Progenitor cell of endocrine pancreas (in vitro differentiated cells): ENCODE measurements at regions not wholly inside any gene's neighbourhood (a gene's known extent, or its start where the extent isn't known, plus 50 kb on each side); places are given as distances from the start of the nearest gene placed in this dataset.

Source experiments
- DNase-seq: peaks from one replicate; pipeline ENCODE4 v3.0.0; 2021; ENCODE audit warnings: low spot score; ENCODE audit not compliant: unreplicated experiment
- H3K27ac Mint-ChIP-seq: 2 replicates; pipeline ENCODE4 v1.8.0; 2021; ENCODE audit warnings: mild to moderate bottlenecking, moderate library complexity, mixed read lengths
- H3K27me3 Mint-ChIP-seq: 2 replicates; pipeline ENCODE4 v1.8.0; 2021; ENCODE audit warnings: mixed read lengths
- H3K36me3 Mint-ChIP-seq: 2 replicates; pipeline ENCODE4 v1.8.0; 2022; ENCODE audit warnings: mixed read lengths; ENCODE audit not compliant: insufficient read depth
- H3K4me1 Mint-ChIP-seq: 2 replicates; pipeline ENCODE4 v1.8.0; 2021; ENCODE audit warnings: low read depth, mixed read lengths
- H3K4me3 Mint-ChIP-seq: 2 replicates; pipeline ENCODE4 v1.8.0; 2021; ENCODE audit warnings: low read depth, mild to moderate bottlenecking, moderate library complexity, mixed read lengths
- H3K9me3 Mint-ChIP-seq: 2 replicates; pipeline ENCODE4 v1.8.0; 2021; ENCODE audit warnings: low read depth, mixed read lengths
- CTCF ChIP-seq: fragments of 200-600 bp; sonication (generic); IDR thresholded peaks from one replicate; pipeline ENCODE4 v1.5.0; 2021; ENCODE audit warnings: antibody characterized with exemption, mild to moderate bottlenecking; ENCODE audit not compliant: unreplicated experiment

GRCh38 chr12:77736219-77736965, 94.3 kb upstream of the NAV3 start:
- Mint-ChIP-seq H3K36me3 (no peaks in the 10 kb centered on the region), H3K27me3 (no peaks in the 10 kb centered on the region), H3K4me1 (no peaks in the 10 kb centered on the region), H3K9me3 (peaks cover 15% of the 10 kb centered on the region), H3K27ac (no peak overlapping the region), H3K4me3 (no peak overlapping the region)
- no peak for TF ChIP-seq CTCF
- DNase-seq = no peak

- DNase-seq = no peak
- Mint-ChIP-seq H3K9me3 (peaks cover 15% of the 10 kb centered on the region), H3K36me3 (no peaks in the 10 kb centered on the region), H3K27ac (no peak overlapping the region), H3K4me1 (no peaks in the 10 kb centered on the region), H3K27me3 (no peaks in the 10 kb centered on the region), H3K4me3 (no peak overlapping the region)
- TF ChIP-seq CTCF = no peak
Measured at GRCh38 chr12:77734214-77734883, 96.3 kb upstream of the NAV3 start.

- Mint-ChIP-seq H3K4me1 (no peaks in the 10 kb centered on the region), H3K27ac (no peak overlapping the region), H3K27me3 (no peaks in the 10 kb centered on the region), H3K4me3 (no peak overlapping the region), H3K9me3 (no peaks in the 10 kb centered on the region), H3K36me3 (no peaks in the 10 kb centered on the region)
- DNase-seq = no peak
- no peak for TF ChIP-seq CTCF
Measured at GRCh38 chr12:77728018-77728417, 102.7 kb upstream of the NAV3 start.

- no peak for TF ChIP-seq CTCF
- Mint-ChIP-seq H3K36me3 (no peaks in the 10 kb centered on the region), H3K9me3 (no peaks in the 10 kb centered on the region), H3K4me3 (no peak overlapping the region), H3K4me1 (no peaks in the 10 kb centered on the region), H3K27ac (no peak overlapping the region), H3K27me3 (no peaks in the 10 kb centered on the region)
- DNase-seq = no peak
Measured at GRCh38 chr12:77727442-77728001, 103.2 kb upstream of the NAV3 start.

- no peak for TF ChIP-seq CTCF
Measured at GRCh38 chr12:77725611-77726010, 105.1 kb upstream of the NAV3 start.

More at GRCh38 chr12:77725611-77726010, 105.1 kb upstream of the NAV3 start:
- no peaks in the 10 kb centered on the region for H3K36me3 Mint-ChIP-seq
- no peak overlapping the region for H3K27ac Mint-ChIP-seq
- no peaks in the 10 kb centered on the region for H3K4me1 Mint-ChIP-seq
- H3K27me3 Mint-ChIP-seq = no peaks in the 10 kb centered on the region
- DNase-seq = no peak
- no peak overlapping the region for H3K4me3 Mint-ChIP-seq
- no peaks in the 10 kb centered on the region for H3K9me3 Mint-ChIP-seq
